IMR-90 (cell line): ENCODE measurements at regions not wholly inside any gene's neighbourhood (a gene's known extent, or its start where the extent isn't known, plus 50 kb on each side); places are given as distances from the start of the nearest gene placed in this dataset.

Experiments
- ATAC-seq: fragments of 200-7000 bp; cut with Tn5 transposase; 2 replicates; pipeline ENCODE4 v1.9.1; 2020; ENCODE audit warnings: low read depth, mild to moderate bottlenecking, moderate library complexity
- BruUV-seq: library from RNA; stranded (reverse); fragments of 400-500 nt; replicated peaks from 2 replicates; lab custom pipeline; 2021; lab: Mats Ljungman, UMichigan
- CTCF ChIA-PET: fragments of 300-600 bp; formaldehyde crosslinking; extraction: SDS; loops from one replicate; lab custom pipeline; 2021; ENCODE audit warnings: antibody characterized with exemption; lab: Yijun Ruan, JAX
- POLR2A ChIA-PET: fragments of 300-600 bp; sonication (Branson Sonifier 250); formaldehyde crosslinking; loops from one replicate; lab custom pipeline; 2022; ENCODE audit warnings: antibody characterized with exemption; ENCODE audit not compliant: unreplicated experiment; lab: Charles Lee
- DNase-seq: peaks from one replicate; pipeline ENCODE4 v3.0.0; 2013
- H2AFZ ChIP-seq: replicated peaks from 2 replicates; pipeline ENCODE3; 2013; ENCODE audit warnings: low read length, mild to moderate bottlenecking; ENCODE audit not compliant: poor library complexity
- H2AK5ac ChIP-seq: 2 replicates; pipeline ENCODE4 v1.6.1; 2013; ENCODE audit warnings: low read depth, low read length, inconsistent platforms
- H2AK9ac ChIP-seq: replicated peaks from 2 replicates; pipeline ENCODE3; 2013; ENCODE audit warnings: mild to moderate bottlenecking, low read depth, low read length, moderate library complexity; ENCODE audit not compliant: poor library complexity
- H2BK120ac ChIP-seq: 2 replicates; pipeline ENCODE4 v1.6.1; 2013; ENCODE audit warnings: low read depth, low read length, inconsistent platforms
- H2BK15ac ChIP-seq: 3 replicates; pipeline ENCODE4 v1.6.1; 2013; ENCODE audit warnings: low read depth, low read length, inconsistent platforms
- H2BK20ac ChIP-seq: 2 replicates; pipeline ENCODE4 v1.6.1; 2013; ENCODE audit warnings: low read depth, mild to moderate bottlenecking, inconsistent platforms, low read length, moderate library complexity
- H2BK5ac ChIP-seq: 2 replicates; pipeline ENCODE4 v1.6.1; 2013; ENCODE audit warnings: mild to moderate bottlenecking, low read depth, low read length, inconsistent platforms; ENCODE audit not compliant: poor library complexity, severe bottlenecking
- H3K14ac ChIP-seq: replicated peaks from 2 replicates; pipeline ENCODE4 v1.6.1; 2013; ENCODE audit warnings: low read depth, low read length, inconsistent platforms
- H3K18ac ChIP-seq: 2 replicates; pipeline ENCODE4 v1.6.1; 2013; ENCODE audit warnings: low read depth, low read length, control low read depth
- H3K23ac ChIP-seq: 2 replicates; pipeline ENCODE4 v1.6.1; 2013; ENCODE audit warnings: low read depth, low read length, inconsistent platforms
- H3K27ac ChIP-seq: 2 replicates; pipeline ENCODE4 v1.5.1; 2013; ENCODE audit warnings: mild to moderate bottlenecking, control low read depth, low read length; ENCODE audit not compliant: insufficient read depth
- H3K27me3 ChIP-seq: 2 replicates; pipeline ENCODE4 v1.6.1; 2013; ENCODE audit warnings: low read length; ENCODE audit not compliant: control insufficient read depth, insufficient read depth
- H3K36me3 ChIP-seq: 2 replicates; pipeline ENCODE4 v1.6.1; 2013; ENCODE audit warnings: low read length, mixed read lengths; ENCODE audit not compliant: control insufficient read depth, insufficient read depth
- H3K4ac ChIP-seq: 2 replicates; pipeline ENCODE4 v1.6.1; 2013; ENCODE audit warnings: low read depth, low read length, inconsistent platforms
- H3K4me1 ChIP-seq: 2 replicates; pipeline ENCODE4 v1.6.1; 2013; ENCODE audit warnings: low read length, mixed read lengths; ENCODE audit not compliant: control insufficient read depth, insufficient read depth
- H3K4me2 ChIP-seq: 2 replicates; pipeline ENCODE4 v1.6.1; 2013; ENCODE audit warnings: low read depth, mild to moderate bottlenecking, control low read depth, low read length, moderate library complexity
- H3K4me3 ChIP-seq: 2 replicates; pipeline ENCODE4 v1.5.1; 2013; ENCODE audit warnings: low read depth, mild to moderate bottlenecking, control low read depth, low read length, moderate library complexity; ENCODE audit not compliant: insufficient read depth
- H3K56ac ChIP-seq: 2 replicates; pipeline ENCODE4 v1.6.1; 2013; ENCODE audit warnings: low read length, inconsistent platforms; ENCODE audit not compliant: insufficient read depth; ENCODE audit errors: extremely low read depth
- H3K79me1 ChIP-seq, 2 experiments: 2 replicates each; pipeline ENCODE4 v1.6.1; 2013; ENCODE audit warnings: low read length in 2 of 2, inconsistent platforms in 1 of 2, low read depth in 1 of 2
- H3K9ac ChIP-seq: 2 replicates; pipeline ENCODE4 v1.6.1; 2013; ENCODE audit warnings: low read depth, low read length, control low read depth
- H3K9me1 ChIP-seq: 2 replicates; pipeline ENCODE4 v1.6.1; 2013; ENCODE audit warnings: low read length, inconsistent platforms; ENCODE audit not compliant: insufficient read depth
- H3K9me3 ChIP-seq: 2 replicates; pipeline ENCODE4 v1.6.1; 2013; ENCODE audit warnings: low read length; ENCODE audit not compliant: control insufficient read depth, insufficient read depth
- H4K20me1 ChIP-seq: 2 replicates; pipeline ENCODE4 v1.6.1; 2013; ENCODE audit warnings: low read length, inconsistent platforms; ENCODE audit not compliant: insufficient read depth
- H4K5ac ChIP-seq: 2 replicates; pipeline ENCODE4 v1.6.1; 2013; ENCODE audit warnings: mild to moderate bottlenecking, low read depth, low read length, control low read depth
- H4K8ac ChIP-seq, 2 experiments: 2 replicates each; pipeline ENCODE4 v1.6.1; 2013; ENCODE audit warnings: low read depth in 2 of 2, low read length in 2 of 2, control low read depth in 1 of 2, inconsistent platforms in 1 of 2
- H4K91ac ChIP-seq: 2 replicates; pipeline ENCODE4 v1.6.1; 2013; ENCODE audit warnings: low read depth, low read length, inconsistent platforms; ENCODE audit not compliant: insufficient read depth
- BHLHE40 ChIP-seq: fragments of 150-350 bp; IDR thresholded peaks from 2 replicates; pipeline ENCODE4 v1.6.1; 2016; ENCODE audit warnings: mild to moderate bottlenecking, low read depth, low read length
- CEBPB ChIP-seq: IDR thresholded peaks from 2 replicates; pipeline ENCODE4 v1.6.1; 2012; ENCODE audit warnings: low read depth, low read length, improper control_type of control experiment
- CHD1 ChIP-seq: IDR thresholded peaks from 2 replicates; pipeline ENCODE4 v1.6.1; 2012; ENCODE audit warnings: low read depth, low read length, improper control_type of control experiment
- CTCF ChIP-seq: conservative IDR thresholded peaks from 2 replicates; pipeline ENCODE4 v1.5.1; 2012; ENCODE audit warnings: mild to moderate bottlenecking, low read depth, low read length, improper control_type of control experiment
- ELK1 ChIP-seq: fragments of 150-350 bp; IDR thresholded peaks from 2 replicates; pipeline ENCODE4 v1.6.1; 2016; ENCODE audit warnings: low read depth, mild to moderate bottlenecking, low read length, moderate library complexity, borderline replicate concordance
- FOS ChIP-seq: fragments of 150-350 bp; IDR thresholded peaks from 2 replicates; pipeline ENCODE4 v1.6.1; 2016; ENCODE audit warnings: low read depth, low read length
- MAFK ChIP-seq: IDR thresholded peaks from 2 replicates; pipeline ENCODE4 v1.6.1; 2012; ENCODE audit warnings: low read depth, low read length, improper control_type of control experiment
- MAZ ChIP-seq: IDR thresholded peaks from 2 replicates; pipeline ENCODE4 v1.6.1; 2012; ENCODE audit warnings: low read depth, mild to moderate bottlenecking, low read length, improper control_type of control experiment, moderate library complexity, borderline replicate concordance
- MXI1 ChIP-seq: IDR thresholded peaks from 2 replicates; pipeline ENCODE4 v1.6.1; 2012; ENCODE audit warnings: low read depth, mild to moderate bottlenecking, low read length, moderate library complexity, borderline replicate concordance
- NFE2L2 ChIP-seq: fragments of 150-350 bp; IDR thresholded peaks from 2 replicates; pipeline ENCODE4 v1.6.1; 2016; ENCODE audit warnings: low read depth, mild to moderate bottlenecking, low read length
- POLR2A ChIP-seq: IDR thresholded peaks from 2 replicates; pipeline ENCODE4 v1.6.1; 2012; ENCODE audit warnings: mild to moderate bottlenecking, low read depth, low read length
- RAD21 ChIP-seq: IDR thresholded peaks from 2 replicates; pipeline ENCODE4 v1.6.1; 2012; ENCODE audit warnings: low read length, improper control_type of control experiment
- RCOR1 ChIP-seq: IDR thresholded peaks from 2 replicates; pipeline ENCODE4 v1.6.1; 2012; ENCODE audit warnings: mild to moderate bottlenecking, low read length, improper control_type of control experiment; ENCODE audit not compliant: insufficient replicate concordance
- RFX5 ChIP-seq: IDR thresholded peaks from 2 replicates; pipeline ENCODE4 v1.8.0; 2012; ENCODE audit warnings: low read depth, mild to moderate bottlenecking, low read length, moderate library complexity
- SMC3 ChIP-seq: fragments of 150-350 bp; IDR thresholded peaks from 2 replicates; pipeline ENCODE4 v1.6.1; 2016; ENCODE audit warnings: low read depth, mild to moderate bottlenecking, antibody characterized with exemption, low read length, moderate library complexity
- USF2 ChIP-seq: fragments of 150-350 bp; IDR thresholded peaks from 2 replicates; pipeline ENCODE4 v1.6.1; 2017; ENCODE audit warnings: mild to moderate bottlenecking, antibody characterized with exemption, low read length, low read depth
- WGBS, 2 experiments: methylation state at CpG; one replicate each; pipeline versions ENCODE4 v1.1.5 to v1.1.7; 2013; ENCODE audit warnings: missing lambda C conversion rate in 2 of 2; ENCODE audit not compliant: insufficient read length in 1 of 2; ENCODE audit errors: extremely low coverage in 2 of 2; 5-methylcytosine and 5-hydroxymethylcytosine counted together
- dilution Hi-C: fragments of 300-500 bp; cut with HindIII; formaldehyde crosslinking; loops from one replicate; pipeline ENCODE4 v1.14.3; 2018; ENCODE audit warnings: low sequenced_read_pairs; ENCODE audit not compliant: unreplicated experiment
- in situ Hi-C: fragments of 300-500 bp; cut with MboI; formaldehyde crosslinking; loops from 3 replicates; pipeline ENCODE4 v1.14.3; 2019; ENCODE audit warnings: low sequenced_read_pairs, inconsistent platforms, mixed read lengths
- intact Hi-C: fragments of 100-400 bp; cut with micrococcal nuclease; formaldehyde crosslinking; loops from 2 replicates; pipeline ENCODE4 v1.10.0; 2022

GRCh38 chr16:48831076-48831722 is 221.2 kb upstream of the N4BP1 start:
- no peak overlapping the region for H3K4me2 ChIP-seq
- no peaks in the 10 kb centered on the region for H3K27me3 ChIP-seq
- dilution Hi-C loops (no loop called here), in situ Hi-C loops (no loop called here), intact Hi-C loops (no loop called here)
- H3K9me1 ChIP-seq: no peaks in the 10 kb centered on the region
- no peak overlapping the region for H3K56ac ChIP-seq
- H2AK9ac ChIP-seq: no peak overlapping the region
- H3K27ac ChIP-seq: no peak overlapping the region
- no peaks in the 10 kb centered on the region for H3K36me3 ChIP-seq
- ChIA-PET POLR2A (no interaction called here), CTCF (no interaction called here)
- no peak overlapping the region for H2AK5ac ChIP-seq
- no peak for DNase-seq
- TF ChIP-seq POLR2A (no peak), RCOR1 (no peak), MAFK (no peak), BHLHE40 (no peak), RAD21 (no peak), RFX5 (no peak), CTCF (no peak), USF2 (no peak), NFE2L2 (no peak), ELK1 (no peak), CHD1 (no peak), CEBPB (no peak), FOS (no peak), SMC3 (no peak), MAZ (no peak), MXI1 (no peak)
- H2AFZ ChIP-seq: no peak overlapping the region
- no peak overlapping the region for H3K4me3 ChIP-seq
- H2BK120ac ChIP-seq: no peak overlapping the region
- H2BK15ac ChIP-seq: no peak overlapping the region
- H4K20me1 ChIP-seq: no peaks in the 10 kb centered on the region
- H4K91ac ChIP-seq: no peak overlapping the region
- H4K8ac ChIP-seq: no peak overlapping the region
- no peak overlapping the region for H3K9ac ChIP-seq
- no peak overlapping the region for H4K5ac ChIP-seq
- no peak for ATAC-seq
- H2BK20ac ChIP-seq: no peak overlapping the region
- no peak overlapping the region for H3K23ac ChIP-seq
- no peaks in the 10 kb centered on the region for H3K9me3 ChIP-seq
- no peak overlapping the region for H3K18ac ChIP-seq
- H3K14ac ChIP-seq: no peak overlapping the region
- no peaks in the 10 kb centered on the region for H3K79me1 ChIP-seq
- H3K4ac ChIP-seq: no peak overlapping the region
- WGBS, 2 experiments: no CpG with 5 or more reads among the region's 4 CpGs
- H2BK5ac ChIP-seq: no peak overlapping the region
- BruUV-seq: no TSS peak
- no peaks in the 10 kb centered on the region for H3K4me1 ChIP-seq
